DMS153 treated with DMSO at 0.1 percent for 48 hours (cell line): ENCODE measurements at regions not wholly inside any gene's neighbourhood (a gene's known extent, or its start where the extent isn't known, plus 50 kb on each side); places are given as distances from the start of the nearest gene placed in this dataset.

Experiments used
- DNase-seq: peaks from one replicate; lab custom pipeline; 2025; ENCODE audit not compliant: unreplicated experiment; lab: John Stamatoyannopoulos, UW

DNA sequence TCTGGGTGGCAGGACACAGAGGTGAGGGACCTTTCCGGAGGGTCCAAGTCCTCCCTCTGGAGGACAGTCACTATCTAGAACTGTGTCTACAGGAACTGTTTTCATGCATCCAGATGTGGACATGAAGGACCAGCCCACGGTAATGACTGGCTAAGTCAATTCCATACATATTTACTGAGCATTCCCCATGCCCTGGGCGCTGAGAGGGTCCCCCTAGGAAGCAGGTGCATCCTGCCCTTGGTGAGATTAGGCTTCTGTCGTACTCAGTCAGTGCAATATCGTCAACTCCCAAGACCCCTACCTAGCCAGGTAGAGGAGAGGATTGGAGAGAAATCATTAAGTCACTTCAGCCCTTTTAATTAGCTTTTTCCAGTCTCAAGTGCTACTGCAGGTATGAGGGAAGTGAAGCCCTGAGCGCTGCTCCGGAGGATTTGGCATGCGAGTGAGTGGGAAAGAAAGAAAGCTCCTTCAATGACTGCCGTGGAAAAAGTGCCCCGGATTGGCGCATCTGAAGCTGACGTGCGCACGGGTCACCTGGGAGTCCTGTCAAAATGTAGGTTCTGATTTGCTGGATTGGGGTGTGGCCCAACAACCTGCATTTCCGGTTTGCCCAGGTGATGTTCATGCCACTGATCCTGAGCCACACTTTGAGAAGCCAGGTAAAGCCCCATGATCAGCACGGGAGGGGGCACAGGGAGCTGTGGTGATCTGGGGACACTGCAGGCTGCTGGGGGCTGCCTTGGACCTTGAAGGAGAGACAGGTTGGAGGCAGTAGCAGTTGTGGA, 367.4 kb upstream of the TNRC6C start:
- DNase-seq = no peak

DNA sequence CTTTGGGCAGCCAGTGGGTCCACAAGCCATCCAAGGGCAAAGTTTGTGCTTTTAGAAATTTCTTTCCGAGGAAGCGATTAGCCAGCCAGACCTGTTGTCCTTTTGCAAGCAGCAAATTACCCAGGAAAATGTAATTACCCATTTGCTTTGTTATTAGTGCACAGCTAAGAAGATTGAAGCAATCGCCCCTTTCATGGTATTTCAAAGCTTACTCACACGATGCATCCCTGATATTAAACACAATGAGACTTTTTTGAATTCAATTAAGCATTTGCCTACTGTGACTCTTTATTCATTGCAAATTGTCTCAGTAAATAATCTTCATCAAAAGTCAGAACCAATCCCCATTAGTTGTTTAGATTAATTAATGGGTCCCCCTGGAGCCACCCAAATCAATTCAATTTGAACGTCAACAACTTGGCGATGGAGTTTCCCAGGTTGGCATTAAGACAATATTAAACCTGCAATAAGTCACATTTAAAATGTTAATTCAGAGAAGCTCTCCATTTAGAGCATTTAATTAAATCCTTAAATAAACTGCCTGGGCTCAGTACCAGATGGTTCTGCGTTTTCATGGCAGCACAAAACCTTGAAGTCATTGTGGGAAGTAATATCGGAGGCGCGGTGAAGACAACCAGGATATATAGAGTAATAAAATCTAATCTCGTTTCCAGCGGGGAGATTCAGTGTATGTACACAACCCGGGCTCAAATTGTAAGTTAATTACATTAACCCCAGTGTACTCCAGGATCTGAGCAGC, 366.2 kb upstream of the TNRC6C start:
- DNase-seq = no peak

DNA sequence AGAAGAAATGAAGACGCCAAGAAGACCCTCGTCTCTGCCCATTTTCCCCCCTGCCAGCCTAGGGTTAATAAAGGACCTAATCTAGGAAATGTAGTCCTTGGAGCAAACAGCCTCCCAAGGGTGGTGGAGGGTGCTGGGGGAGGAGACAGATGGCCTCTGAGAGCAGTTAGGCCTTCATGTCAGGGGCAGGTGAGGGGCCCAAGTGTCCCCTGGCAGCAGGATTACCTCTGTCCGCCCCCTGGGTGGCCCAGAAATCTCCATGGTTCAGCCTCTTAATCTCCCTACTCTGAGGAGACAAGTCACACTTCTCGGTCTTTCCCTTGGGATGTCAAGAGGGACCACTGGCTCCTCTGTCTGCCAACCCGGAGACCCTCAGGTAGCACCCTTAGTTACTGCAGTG, 365.4 kb upstream of the TNRC6C start:
- no peak for DNase-seq

DNA sequence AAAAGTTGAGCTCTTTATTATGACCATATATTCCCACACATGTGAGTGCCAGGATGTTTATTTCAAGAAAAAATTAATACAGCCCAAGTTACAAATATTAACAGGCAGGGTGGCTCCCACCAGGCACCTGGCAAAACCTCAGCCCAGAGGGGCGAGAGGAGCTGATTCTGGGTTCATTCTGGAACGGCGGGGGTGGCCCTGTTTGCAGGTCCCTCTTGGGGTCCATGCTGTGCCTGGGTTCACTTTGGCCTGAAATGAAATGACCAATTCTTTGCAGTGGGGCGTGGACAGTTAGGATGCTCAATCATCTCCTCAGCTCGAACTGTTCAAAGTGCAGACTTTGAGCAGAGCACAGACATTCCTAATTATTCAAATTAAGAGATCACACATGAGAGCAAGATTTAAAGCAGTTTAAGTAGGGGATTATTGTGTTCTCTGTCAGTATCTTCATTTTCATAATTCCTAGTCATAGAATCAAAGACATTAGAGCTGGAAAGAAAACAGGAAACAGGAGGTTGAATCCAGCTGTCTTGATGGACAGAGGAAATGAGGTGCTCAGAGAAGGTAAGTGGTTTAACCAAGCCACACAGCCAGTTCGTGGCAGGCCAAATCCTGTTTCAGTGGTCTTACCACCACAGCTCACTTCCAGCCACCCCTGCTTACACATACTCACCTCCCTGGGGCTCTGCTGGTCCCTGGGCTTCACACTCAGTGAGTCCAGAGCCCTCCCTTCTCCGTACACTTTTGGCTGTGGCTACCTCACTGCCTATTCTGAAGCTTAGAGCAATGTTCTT, 363.9 kb upstream of the TNRC6C start:
- no peak for DNase-seq

DNA sequence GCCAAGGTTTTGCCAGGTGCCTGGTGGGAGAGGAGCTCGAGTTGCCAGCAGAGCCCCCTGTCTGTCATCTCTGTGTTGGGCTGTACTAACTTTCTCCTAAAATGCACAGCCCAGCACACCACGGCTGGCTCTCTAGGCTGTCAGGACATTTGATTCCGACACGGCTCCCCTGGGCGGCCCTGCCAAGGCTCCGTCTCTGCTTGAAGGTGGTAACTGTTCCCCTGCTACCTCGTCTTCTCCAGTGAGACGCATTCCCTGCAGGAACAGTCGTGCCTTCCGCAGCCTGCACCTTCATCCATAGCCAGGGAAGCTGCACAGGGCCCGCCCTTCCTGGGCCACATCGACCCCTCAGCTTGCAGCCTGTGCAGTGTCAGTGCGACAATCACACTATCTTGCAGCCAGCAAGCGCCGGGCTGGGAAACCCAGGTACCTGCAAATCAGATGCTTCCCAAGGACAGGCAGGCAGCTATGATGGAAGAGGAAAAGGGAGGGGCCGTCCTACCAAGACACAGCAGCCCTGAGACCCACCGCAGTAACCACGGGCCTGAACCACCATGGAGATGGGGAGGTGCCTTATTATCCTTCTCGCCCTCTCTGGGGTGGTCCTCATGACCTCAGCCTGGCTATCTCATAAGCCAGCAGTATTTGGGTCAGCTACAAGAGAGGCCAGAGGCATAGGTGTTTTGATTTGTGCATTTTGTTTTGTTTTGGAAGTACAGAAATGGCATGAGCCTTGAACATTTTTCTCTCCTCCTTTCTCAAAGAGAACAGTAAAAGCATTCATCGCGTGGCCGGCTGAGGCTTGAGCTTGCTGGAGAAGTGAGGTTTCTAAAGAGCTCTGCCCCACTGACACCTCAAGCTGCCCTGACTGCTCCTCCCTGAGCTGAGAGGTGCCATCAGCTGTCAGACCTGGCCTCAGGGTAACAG, 361.7 kb upstream of the TNRC6C start:
- no peak for DNase-seq

DNA sequence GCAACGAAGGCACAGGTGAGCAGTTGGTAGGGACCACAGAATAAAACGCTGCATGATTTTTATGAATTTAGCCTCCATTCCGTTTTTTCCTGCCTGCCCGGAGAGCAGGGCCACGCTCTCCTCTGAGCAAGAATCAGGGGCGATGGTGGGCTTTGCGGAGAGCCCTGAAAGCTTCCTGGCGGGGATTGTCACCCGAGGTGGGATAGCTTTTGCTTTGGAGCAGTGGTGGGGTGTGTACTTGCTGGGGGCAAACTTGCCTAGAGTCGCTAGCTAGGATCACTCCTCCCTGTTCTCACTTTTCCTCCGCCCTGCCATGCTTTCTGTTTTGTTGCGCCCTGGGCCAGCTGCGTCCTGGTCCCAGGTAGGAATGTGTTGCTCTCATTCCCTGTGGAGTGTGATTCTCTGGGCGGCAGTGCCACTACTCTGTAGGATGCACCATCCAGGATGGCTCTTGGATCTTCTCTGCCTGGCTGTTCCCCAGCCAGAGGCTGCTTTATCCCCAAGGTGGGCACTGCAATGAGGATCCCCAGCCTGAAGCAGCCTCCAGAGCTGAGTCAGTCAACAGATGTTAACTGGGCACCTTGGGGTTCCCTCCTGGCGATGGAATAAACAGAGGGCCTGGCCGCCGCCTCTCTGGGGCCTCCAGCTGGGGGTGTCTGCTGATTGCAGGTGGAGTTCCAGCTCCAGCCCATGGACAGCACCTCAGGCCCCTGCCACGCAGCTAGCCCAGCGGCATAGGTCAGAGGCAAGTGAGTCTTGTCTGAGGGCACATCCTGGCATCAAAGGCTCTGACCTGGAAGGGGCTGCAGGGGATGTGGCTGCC, 360.9 kb upstream of the TNRC6C start:
- DNase-seq = no peak

DNA sequence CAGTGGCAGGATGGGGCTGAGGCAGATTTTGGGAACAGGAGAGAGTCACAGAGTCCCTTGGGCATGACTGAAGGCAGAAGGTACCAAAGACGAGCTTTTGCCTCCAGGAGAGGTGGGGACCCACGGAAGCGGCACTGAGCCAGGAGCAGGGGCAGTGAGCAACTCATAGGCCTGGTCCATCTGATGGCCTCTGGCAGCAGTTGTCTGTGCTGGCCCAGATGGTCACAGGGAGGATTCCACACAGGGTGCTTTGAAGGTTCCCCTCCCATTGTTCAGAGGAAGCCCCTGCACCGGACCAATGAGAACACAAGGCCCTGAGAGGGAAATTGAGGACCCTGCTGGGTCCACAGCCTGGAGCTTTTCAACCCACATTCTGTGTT, 360.3 kb upstream of the TNRC6C start:
- DNase-seq = no peak

DNA sequence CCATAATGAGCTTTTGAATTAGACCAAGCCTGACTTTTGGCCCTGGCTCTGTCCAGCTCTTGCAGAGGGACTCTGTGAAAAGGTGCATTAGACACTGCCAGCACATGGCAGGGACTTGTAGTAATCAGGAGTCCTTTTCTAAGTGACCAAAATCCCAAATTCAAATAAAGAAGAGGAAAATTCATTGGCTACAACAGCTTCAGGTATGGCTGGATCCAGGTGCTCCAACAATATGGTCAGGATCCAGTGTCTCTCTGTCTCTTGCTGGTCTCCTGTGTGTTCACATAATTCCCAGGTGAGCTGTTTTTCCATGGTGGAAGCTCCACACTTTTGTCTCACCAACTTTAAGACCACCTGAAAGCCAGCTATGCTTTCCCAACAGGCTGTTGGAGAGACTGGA, 358.8 kb upstream of the TNRC6C start:
- DNase-seq = no peak

DNA sequence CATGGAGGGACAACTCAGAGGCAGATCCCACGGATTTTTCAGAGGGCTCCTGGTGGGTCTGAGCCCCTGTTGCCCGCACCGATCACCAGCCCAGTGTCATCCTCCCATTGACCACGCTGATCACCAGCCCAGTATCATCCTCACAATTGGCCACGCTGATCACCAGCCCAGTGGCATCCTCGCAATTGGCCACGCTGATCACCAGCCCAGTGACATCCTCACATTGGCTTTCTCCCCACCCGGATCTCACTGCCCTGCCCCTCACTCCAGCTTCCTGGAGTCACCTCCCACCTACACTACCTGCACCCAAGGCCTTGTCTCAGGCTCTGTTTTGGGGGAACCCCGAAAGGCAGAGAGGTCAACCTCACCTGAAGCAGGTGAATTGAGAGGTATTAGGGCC, 358.2 kb upstream of the TNRC6C start:
- DNase-seq = no peak

DNA sequence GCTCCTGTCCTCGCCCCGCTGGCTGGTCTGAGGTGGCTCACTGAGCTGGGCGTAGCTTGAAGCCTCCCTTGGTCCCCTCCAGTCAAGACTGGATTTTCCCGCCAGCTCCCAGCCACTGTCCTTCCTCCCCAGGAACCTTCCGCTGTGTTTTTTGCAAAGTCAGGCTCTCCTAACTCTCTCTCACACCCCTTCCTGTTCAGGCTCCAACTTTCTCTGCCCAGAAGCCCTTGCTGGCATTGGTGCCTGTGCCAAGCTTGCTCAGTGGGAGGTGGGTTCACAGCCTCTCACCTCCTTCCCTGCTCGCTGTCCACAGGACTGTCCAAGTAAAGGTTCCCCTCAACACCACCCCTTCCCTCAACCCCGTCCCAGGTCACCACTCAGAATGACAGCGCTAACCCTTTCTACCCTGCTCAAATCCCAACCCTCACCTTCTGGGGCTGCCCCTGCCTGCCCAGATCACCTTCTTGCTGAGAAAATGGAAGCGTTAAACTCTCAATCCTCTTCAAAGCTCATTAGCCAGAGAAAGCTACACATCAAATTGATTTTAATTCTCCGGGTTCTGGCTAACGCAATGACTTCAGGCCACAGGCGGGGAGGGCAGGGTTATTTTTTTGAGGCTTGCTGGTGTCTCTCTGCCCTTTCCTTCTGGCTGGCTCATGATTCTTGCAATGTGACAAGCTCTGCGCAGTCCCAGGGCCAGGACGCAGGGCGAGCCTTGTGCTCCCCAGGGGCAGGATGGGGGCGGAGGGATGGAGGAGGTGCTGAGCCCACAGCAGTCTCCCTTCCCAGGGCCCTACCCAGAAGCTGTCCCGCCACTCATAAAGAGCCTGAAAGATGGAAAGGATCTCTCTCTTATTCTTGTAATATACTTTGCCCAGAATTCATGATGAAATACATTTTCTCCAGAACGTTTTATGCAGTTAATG, 357.2 kb upstream of the TNRC6C start:
- no peak for DNase-seq

DNA sequence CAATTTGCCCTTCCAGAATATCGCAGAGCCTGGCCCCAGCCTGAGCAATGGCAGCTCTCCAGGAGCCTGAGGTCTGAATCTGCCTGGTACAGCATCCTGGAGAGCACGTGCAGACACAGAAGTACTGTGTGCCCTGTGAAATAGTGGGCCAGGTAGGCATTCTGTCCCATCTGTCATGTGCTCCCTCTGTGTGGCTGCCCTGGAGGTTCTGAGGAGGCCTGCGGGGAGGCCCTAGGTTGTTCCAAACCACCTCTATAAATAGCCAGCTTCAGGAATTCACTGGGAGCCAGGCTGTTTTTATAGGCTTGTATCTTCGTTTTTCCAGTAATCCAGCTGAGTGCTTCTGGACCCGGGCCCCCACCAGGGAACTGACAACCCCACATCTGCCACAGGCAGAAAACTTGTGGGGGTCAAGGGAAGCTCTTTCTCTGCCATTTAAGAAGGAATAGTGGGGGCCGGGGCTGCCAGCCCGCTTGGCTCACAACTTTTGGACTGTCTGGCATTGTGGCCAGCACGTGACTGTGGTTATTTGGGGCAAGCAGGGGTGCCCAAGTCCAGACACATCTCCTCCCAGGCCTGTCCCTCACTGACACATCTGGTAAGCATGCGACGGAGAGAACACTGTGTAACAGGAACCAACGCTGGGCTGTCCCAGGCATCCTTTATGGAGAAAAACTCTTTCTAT, 356.3 kb upstream of the TNRC6C start:
- DNase-seq = no peak

DNA sequence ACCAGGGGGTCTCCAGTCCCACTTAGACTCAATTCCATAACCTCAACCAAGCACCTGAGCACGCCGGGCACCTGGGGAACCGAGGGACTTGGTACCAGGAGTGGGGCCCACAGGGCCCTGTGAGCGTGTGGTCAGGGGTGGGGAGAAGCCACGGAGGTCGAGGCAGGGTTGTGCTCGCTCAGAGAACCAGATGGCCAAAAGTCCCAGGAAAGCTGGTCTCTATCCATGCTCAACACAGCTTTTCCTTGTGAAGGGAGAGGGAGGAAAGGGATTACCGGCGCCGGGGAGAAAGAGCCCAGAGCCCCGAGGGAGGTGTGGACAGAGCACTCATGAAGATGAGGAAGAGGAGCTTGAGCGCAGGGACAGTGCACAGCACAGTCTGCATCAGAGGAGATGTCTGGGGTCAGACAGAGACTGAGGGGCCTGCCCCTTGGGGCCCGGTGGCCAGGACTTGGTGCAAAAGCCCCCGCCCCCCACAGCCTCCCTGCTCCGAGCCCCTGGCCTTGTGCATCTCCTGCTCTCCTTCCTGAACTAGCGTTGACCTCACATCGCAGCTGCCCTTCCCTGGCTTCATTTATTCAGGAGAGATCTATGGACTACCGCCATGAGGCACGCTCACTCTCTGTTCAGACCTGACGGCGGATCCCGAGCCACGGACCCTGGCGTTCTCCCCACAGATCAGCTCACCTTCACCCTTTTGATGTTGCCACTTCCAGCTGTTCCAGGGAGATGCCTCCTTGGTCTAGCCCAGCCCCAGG, 355.4 kb upstream of the TNRC6C start:
- DNase-seq = no peak

DNA sequence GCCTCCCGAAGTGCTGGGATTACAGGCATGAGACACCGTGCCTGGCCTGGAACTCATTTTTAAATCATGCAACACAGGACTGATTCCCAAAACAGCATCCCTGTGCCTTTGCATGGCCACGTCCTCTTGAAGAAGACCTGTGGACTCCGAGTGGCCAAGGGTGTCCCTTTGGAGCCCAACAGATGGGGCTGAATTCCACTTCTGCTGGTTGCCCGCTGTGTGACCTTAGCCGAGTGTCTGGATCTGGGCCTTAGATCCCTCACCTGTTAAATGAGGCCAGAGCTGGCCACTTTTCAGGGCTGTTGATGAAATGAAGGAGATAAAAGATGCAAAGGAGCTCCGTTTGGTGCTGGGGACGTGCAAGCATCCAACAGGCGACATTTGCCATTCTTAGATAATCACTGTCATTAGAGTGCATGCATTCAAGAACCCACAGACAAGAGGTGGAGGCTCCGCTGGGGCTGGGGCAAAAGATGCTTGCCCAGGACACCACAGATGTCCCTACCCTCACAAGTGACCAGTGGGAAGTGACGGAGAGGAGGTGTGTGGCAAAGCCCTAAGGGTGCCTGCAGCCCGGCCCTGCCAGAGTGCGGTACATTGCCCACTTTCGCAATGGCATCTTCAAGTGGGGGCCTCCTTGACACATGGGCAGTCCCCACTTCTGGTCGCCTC, 354.1 kb upstream of the TNRC6C start:
- no peak for DNase-seq

DNA sequence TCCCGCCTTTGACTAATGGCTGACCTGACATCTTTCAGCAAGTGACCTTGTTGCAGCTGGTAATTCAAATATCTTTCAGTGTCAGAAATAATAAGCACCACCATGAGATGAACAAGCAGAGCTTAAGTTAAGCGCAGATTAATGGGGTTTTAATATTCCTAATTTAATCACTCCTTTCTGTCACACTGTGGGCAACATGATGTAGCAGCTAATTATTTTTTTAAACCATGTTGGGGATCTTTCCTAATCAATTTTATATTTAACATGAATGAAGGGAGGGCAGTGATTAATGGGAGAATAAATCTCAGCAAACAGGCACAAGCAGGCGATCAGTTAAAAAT, 353.6 kb upstream of the TNRC6C start:
- DNase-seq = no peak

DNA sequence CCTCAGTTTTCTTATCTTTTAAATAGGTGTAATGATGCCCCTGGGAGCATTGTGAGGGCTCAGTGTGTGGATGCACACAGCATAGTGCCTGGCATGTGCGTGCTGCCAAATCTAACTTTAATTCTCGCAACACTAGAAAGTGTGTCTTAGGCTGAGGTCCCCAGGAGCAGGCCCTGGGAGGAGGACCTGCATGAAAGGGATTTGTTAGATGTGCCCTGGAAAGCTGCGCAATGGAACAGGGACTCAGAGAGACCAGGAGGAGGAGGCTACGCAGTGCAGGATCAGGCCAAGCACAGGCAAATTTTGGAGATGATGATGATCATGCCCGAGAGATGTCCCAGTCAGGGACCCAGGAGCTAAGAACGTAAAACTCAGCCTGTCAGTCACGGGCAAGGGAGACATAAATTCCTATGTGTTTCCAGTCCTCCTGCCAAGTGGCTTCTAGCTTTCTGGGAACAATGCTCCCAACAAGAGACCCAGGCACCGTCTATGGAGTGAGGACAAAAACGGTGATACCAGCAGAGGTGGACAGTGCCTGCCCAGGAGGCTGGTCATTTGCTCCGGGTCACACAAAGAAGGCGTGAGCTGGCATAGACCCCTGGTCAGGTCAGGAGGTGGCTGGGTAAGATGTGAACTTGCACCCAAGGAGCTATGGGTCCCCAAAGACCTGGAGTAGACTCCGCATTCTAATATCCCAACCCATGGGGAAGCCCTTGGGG, 352.2 kb upstream of the TNRC6C start:
- no peak for DNase-seq

DNA sequence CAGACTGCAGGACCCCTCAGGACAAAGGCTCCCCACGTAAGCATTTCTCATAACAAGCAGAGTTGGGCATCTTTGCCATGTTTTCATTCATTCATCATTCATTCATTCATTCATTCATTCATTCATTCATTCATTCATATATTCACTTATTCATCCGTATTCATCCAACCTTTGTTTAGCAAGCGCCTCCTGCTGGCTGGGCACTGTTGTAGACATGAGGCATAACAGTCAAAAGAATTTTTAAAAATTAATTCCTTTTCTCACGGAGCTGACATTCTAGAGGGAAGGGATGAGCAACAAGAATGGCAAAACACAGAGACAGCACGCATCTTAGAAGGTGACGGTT, 351.7 kb upstream of the TNRC6C start:
- DNase-seq = no peak

DNA sequence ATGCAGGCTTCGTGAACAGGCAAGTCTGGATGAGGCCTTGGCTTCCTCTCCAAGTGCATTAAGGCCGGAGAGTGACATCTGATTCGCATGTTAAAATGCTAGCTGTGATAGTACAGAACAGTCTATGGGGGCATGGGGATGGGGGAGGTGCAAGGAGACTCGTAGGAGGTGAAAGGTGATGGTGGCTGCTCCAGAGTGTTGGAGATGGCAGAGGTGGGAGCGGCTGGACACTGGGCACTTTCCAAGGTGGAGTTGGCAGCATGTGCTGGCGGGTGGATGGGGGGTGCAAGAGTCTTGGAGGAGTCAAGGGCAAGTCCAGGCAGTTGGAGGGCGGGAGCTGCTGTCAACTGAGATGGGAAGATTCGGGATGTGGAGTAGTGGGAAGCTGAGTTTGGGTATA, 350.9 kb upstream of the TNRC6C start:
- no peak for DNase-seq
